ENCODE measurements at regions not wholly inside any gene's neighbourhood (a gene's known extent, or its start where the extent isn't known, plus 50 kb on each side); places are given as distances from the start of the nearest gene placed in this dataset.

GRCh38 chrX:4708970-4709760 lies 995.7 kb upstream of the PRKX start:
- Histone ChIP-seq H3K4ac (ENCODE audit: low read depth in 1 of 2, low read length in 2 of 2) (no peak overlapping the region), H4K91ac (ENCODE audit: low read length) (no peak overlapping the region), H3K23ac (ENCODE audit: low read length in 2 of 2) (no peak overlapping the region), H3K18ac (ENCODE audit: low read depth in 1 of 2, low read length in 2 of 2) (no peak overlapping the region), H3K14ac (ENCODE audit: low read length in 2 of 2) (no peak overlapping the region), H2BK120ac (ENCODE audit: low read depth, low read length) (peak overlapping the region; percentile 34), H3K27ac (ENCODE audit: low read length, poor library complexity, severe bottlenecking) (no peak overlapping the region), H2BK15ac (ENCODE audit: low read depth, poor library complexity, severe bottlenecking) (no peak overlapping the region), H3K4me3 (ENCODE audit: insufficient read depth in 1 of 2, low read depth in 1 of 2, low read length in 2 of 2) (no peak overlapping the region), H4K8ac (ENCODE audit: low read length) (no peak overlapping the region), H3K36me3 (ENCODE audit: control insufficient read depth in 1 of 2, insufficient read depth in 2 of 2, low read depth in 1 of 2, low read length in 2 of 2) (no peaks in the 10 kb centered on the region), H2BK12ac (ENCODE audit: low read length in 2 of 2) (no peak overlapping the region), H3K79me1 (replicated peaks; ENCODE audit: low read length, poor library complexity, severe bottlenecking) (no peaks in the 10 kb centered on the region), H3K9me3 (ENCODE audit: control insufficient read depth, low read length) (peaks cover 8% of the 10 kb centered on the region), H3K4me2 (ENCODE audit: low read length, poor library complexity, severe bottlenecking) (no peak overlapping the region), H3K9ac (ENCODE audit: low read length) (no peak overlapping the region), H3K27me3 (ENCODE audit: control insufficient read depth in 1 of 2, insufficient read depth in 1 of 2, low read length in 2 of 2) (no peaks in the 10 kb centered on the region), H2AFZ (ENCODE audit: low read depth, low read length) (no peak overlapping the region), H2AK5ac (ENCODE audit: low read length, severe bottlenecking) (no peak overlapping the region), H2BK5ac (ENCODE audit: low read depth, low read length, poor library complexity, severe bottlenecking) (no peak overlapping the region), H3K4me1 (ENCODE audit: control insufficient read depth, insufficient read depth, low read depth, low read length) (no peaks in the 10 kb centered on the region)
- 79% methylated on average over 2 of the region's 4 CpGs for WGBS
- DNase-seq, result no peak

- Histone ChIP-seq H2BK15ac (ENCODE audit: low read depth, poor library complexity, severe bottlenecking) (no peak overlapping the region), H3K4me2 (ENCODE audit: low read length, poor library complexity, severe bottlenecking) (no peak overlapping the region), H3K4me1 (ENCODE audit: control insufficient read depth, insufficient read depth, low read depth, low read length) (no peaks in the 10 kb centered on the region), H2AK5ac (ENCODE audit: low read length, severe bottlenecking) (no peak overlapping the region), H3K9ac (ENCODE audit: low read length) (no peak overlapping the region), H4K91ac (ENCODE audit: low read length) (no peak overlapping the region), H3K23ac (ENCODE audit: low read length in 2 of 2) (no peak overlapping the region), H3K14ac (ENCODE audit: low read length in 2 of 2) (no peak overlapping the region), H3K27ac (ENCODE audit: low read length, poor library complexity, severe bottlenecking) (no peak overlapping the region), H3K36me3 (ENCODE audit: control insufficient read depth in 1 of 2, insufficient read depth in 2 of 2, low read depth in 1 of 2, low read length in 2 of 2) (no peaks in the 10 kb centered on the region), H4K8ac (ENCODE audit: low read length) (no peak overlapping the region), H3K79me1 (replicated peaks; ENCODE audit: low read length, poor library complexity, severe bottlenecking) (no peaks in the 10 kb centered on the region), H3K27me3 (ENCODE audit: control insufficient read depth in 1 of 2, insufficient read depth in 1 of 2, low read length in 2 of 2) (no peaks in the 10 kb centered on the region), H3K9me3 (ENCODE audit: control insufficient read depth, low read length) (peaks cover 5% of the 10 kb centered on the region), H2BK5ac (ENCODE audit: low read depth, low read length, poor library complexity, severe bottlenecking) (no peak overlapping the region), H2BK12ac (ENCODE audit: low read length in 2 of 2) (no peak overlapping the region), H2AFZ (ENCODE audit: low read depth, low read length) (no peak overlapping the region), H3K18ac (ENCODE audit: low read depth in 1 of 2, low read length in 2 of 2) (no peak overlapping the region), H3K4ac (ENCODE audit: low read depth in 1 of 2, low read length in 2 of 2) (no peak overlapping the region), H2BK120ac (ENCODE audit: low read depth, low read length) (no peak overlapping the region), H3K4me3 (ENCODE audit: insufficient read depth in 1 of 2, low read depth in 1 of 2, low read length in 2 of 2) (no peak overlapping the region)
- no peak for DNase-seq
- WGBS, result 96% methylated on average over 4 of the region's 7 CpGs
Measured at GRCh38 chrX:4706961-4707360, 993.5 kb upstream of the PRKX start.

GRCh38 chrX:4690521-4690920 lies 977.1 kb upstream of the PRKX start:
- no peak overlapping the region for H3K14ac ChIP-seq (ENCODE audit: low read length in 2 of 2)
- 88% methylated on average over 2 of the region's 2 CpGs for WGBS
- no peak overlapping the region for H2BK15ac ChIP-seq (ENCODE audit: low read depth, poor library complexity, severe bottlenecking)
- H3K9me3 ChIP-seq (ENCODE audit: control insufficient read depth, low read length), result no peaks in the 10 kb centered on the region
- no peak overlapping the region for H3K18ac ChIP-seq (ENCODE audit: low read depth in 1 of 2, low read length in 2 of 2)
- H2AK5ac ChIP-seq (ENCODE audit: low read length, severe bottlenecking), result no peak overlapping the region
- H3K4me3 ChIP-seq (ENCODE audit: insufficient read depth in 1 of 2, low read depth in 1 of 2, low read length in 2 of 2), result no peak overlapping the region
- no peak overlapping the region for H4K8ac ChIP-seq (ENCODE audit: low read length)
- H3K36me3 ChIP-seq (ENCODE audit: control insufficient read depth in 1 of 2, insufficient read depth in 2 of 2, low read depth in 1 of 2, low read length in 2 of 2), result no peaks in the 10 kb centered on the region
- no peak overlapping the region for H2BK5ac ChIP-seq (ENCODE audit: low read depth, low read length, poor library complexity, severe bottlenecking)
- no peak overlapping the region for H2BK120ac ChIP-seq (ENCODE audit: low read depth, low read length)
- H3K4me1 ChIP-seq (ENCODE audit: control insufficient read depth, insufficient read depth, low read depth, low read length), result no peaks in the 10 kb centered on the region
- no peak overlapping the region for H2AFZ ChIP-seq (ENCODE audit: low read depth, low read length)
- no peak overlapping the region for H4K91ac ChIP-seq (ENCODE audit: low read length)
- H3K4me2 ChIP-seq (ENCODE audit: low read length, poor library complexity, severe bottlenecking), result no peak overlapping the region
- H3K27ac ChIP-seq (ENCODE audit: low read length, poor library complexity, severe bottlenecking), result no peak overlapping the region
- no peak overlapping the region for H3K23ac ChIP-seq (ENCODE audit: low read length in 2 of 2)
- H3K79me1 ChIP-seq (replicated peaks; ENCODE audit: low read length, poor library complexity, severe bottlenecking), result no peaks in the 10 kb centered on the region
- DNase-seq, result no peak
- no peaks in the 10 kb centered on the region for H3K27me3 ChIP-seq (ENCODE audit: control insufficient read depth in 1 of 2, insufficient read depth in 1 of 2, low read length in 2 of 2)
- no peak overlapping the region for H2BK12ac ChIP-seq (ENCODE audit: low read length in 2 of 2)
- H3K4ac ChIP-seq (ENCODE audit: low read depth in 1 of 2, low read length in 2 of 2), result no peak overlapping the region
- H3K9ac ChIP-seq (ENCODE audit: low read length), result no peak overlapping the region

GRCh38 chrX:4682636-4683035 lies 969.2 kb upstream of the PRKX start:
- Histone ChIP-seq H2BK5ac (ENCODE audit: low read depth, low read length, poor library complexity, severe bottlenecking) (no peak overlapping the region), H3K9me3 (ENCODE audit: control insufficient read depth, low read length) (peaks cover 5% of the 10 kb centered on the region), H3K79me1 (replicated peaks; ENCODE audit: low read length, poor library complexity, severe bottlenecking) (no peaks in the 10 kb centered on the region), H2BK12ac (ENCODE audit: low read length in 2 of 2) (no peak overlapping the region), H3K14ac (ENCODE audit: low read length in 2 of 2) (no peak overlapping the region), H2AK5ac (ENCODE audit: low read length, severe bottlenecking) (no peak overlapping the region), H2AFZ (ENCODE audit: low read depth, low read length) (no peak overlapping the region), H2BK15ac (ENCODE audit: low read depth, poor library complexity, severe bottlenecking) (no peak overlapping the region), H3K27ac (ENCODE audit: low read length, poor library complexity, severe bottlenecking) (no peak overlapping the region), H3K4me2 (ENCODE audit: low read length, poor library complexity, severe bottlenecking) (no peak overlapping the region), H4K8ac (ENCODE audit: low read length) (no peak overlapping the region), H3K36me3 (ENCODE audit: control insufficient read depth in 1 of 2, insufficient read depth in 2 of 2, low read depth in 1 of 2, low read length in 2 of 2) (no peaks in the 10 kb centered on the region), H3K4ac (ENCODE audit: low read depth in 1 of 2, low read length in 2 of 2) (no peak overlapping the region), H4K91ac (ENCODE audit: low read length) (no peak overlapping the region), H3K4me3 (ENCODE audit: insufficient read depth in 1 of 2, low read depth in 1 of 2, low read length in 2 of 2) (no peak overlapping the region), H2BK120ac (ENCODE audit: low read depth, low read length) (no peak overlapping the region), H3K4me1 (ENCODE audit: control insufficient read depth, insufficient read depth, low read depth, low read length) (no peaks in the 10 kb centered on the region), H3K18ac (ENCODE audit: low read depth in 1 of 2, low read length in 2 of 2) (no peak overlapping the region), H3K27me3 (ENCODE audit: control insufficient read depth in 1 of 2, insufficient read depth in 1 of 2, low read length in 2 of 2) (no peaks in the 10 kb centered on the region), H3K23ac (ENCODE audit: low read length in 2 of 2) (no peak overlapping the region), H3K9ac (ENCODE audit: low read length) (no peak overlapping the region)
- no peak for DNase-seq
- 85% methylated on average over 4 of the region's 6 CpGs for WGBS

All from mesenchymal stem cell (in vitro differentiated cells and primary cell).